IMR-90 (cell line): ENCODE measurements at regions not wholly inside any gene's neighbourhood (a gene's known extent, or its start where the extent isn't known, plus 50 kb on each side); places are given as distances from the start of the nearest gene placed in this dataset.

Experiments used
- ATAC-seq: fragments of 200-7000 bp; cut with Tn5 transposase; 2 replicates; pipeline ENCODE4 v1.9.1; 2020; ENCODE audit warnings: low read depth, mild to moderate bottlenecking, moderate library complexity
- BruUV-seq: library from RNA; stranded (reverse); fragments of 400-500 nt; replicated peaks from 2 replicates; lab custom pipeline; 2021; lab: Mats Ljungman, UMichigan
- CTCF ChIA-PET: fragments of 300-600 bp; formaldehyde crosslinking; extraction: SDS; loops from one replicate; lab custom pipeline; 2021; ENCODE audit warnings: antibody characterized with exemption; lab: Yijun Ruan, JAX
- POLR2A ChIA-PET: fragments of 300-600 bp; sonication (Branson Sonifier 250); formaldehyde crosslinking; loops from one replicate; lab custom pipeline; 2022; ENCODE audit warnings: antibody characterized with exemption; ENCODE audit not compliant: unreplicated experiment; lab: Charles Lee
- DNase-seq: peaks from one replicate; pipeline ENCODE4 v3.0.0; 2013
- H2AFZ ChIP-seq: replicated peaks from 2 replicates; pipeline ENCODE3; 2013; ENCODE audit warnings: low read length, mild to moderate bottlenecking; ENCODE audit not compliant: poor library complexity
- H2AK5ac ChIP-seq: 2 replicates; pipeline ENCODE4 v1.6.1; 2013; ENCODE audit warnings: low read depth, low read length, inconsistent platforms
- H2AK9ac ChIP-seq: replicated peaks from 2 replicates; pipeline ENCODE3; 2013; ENCODE audit warnings: mild to moderate bottlenecking, low read depth, low read length, moderate library complexity; ENCODE audit not compliant: poor library complexity
- H2BK120ac ChIP-seq: 2 replicates; pipeline ENCODE4 v1.6.1; 2013; ENCODE audit warnings: low read depth, low read length, inconsistent platforms
- H2BK15ac ChIP-seq: 3 replicates; pipeline ENCODE4 v1.6.1; 2013; ENCODE audit warnings: low read depth, low read length, inconsistent platforms
- H2BK20ac ChIP-seq: 2 replicates; pipeline ENCODE4 v1.6.1; 2013; ENCODE audit warnings: low read depth, mild to moderate bottlenecking, inconsistent platforms, low read length, moderate library complexity
- H2BK5ac ChIP-seq: 2 replicates; pipeline ENCODE4 v1.6.1; 2013; ENCODE audit warnings: mild to moderate bottlenecking, low read depth, low read length, inconsistent platforms; ENCODE audit not compliant: poor library complexity, severe bottlenecking
- H3K14ac ChIP-seq: replicated peaks from 2 replicates; pipeline ENCODE4 v1.6.1; 2013; ENCODE audit warnings: low read depth, low read length, inconsistent platforms
- H3K18ac ChIP-seq: 2 replicates; pipeline ENCODE4 v1.6.1; 2013; ENCODE audit warnings: low read depth, low read length, control low read depth
- H3K23ac ChIP-seq: 2 replicates; pipeline ENCODE4 v1.6.1; 2013; ENCODE audit warnings: low read depth, low read length, inconsistent platforms
- H3K27ac ChIP-seq: 2 replicates; pipeline ENCODE4 v1.5.1; 2013; ENCODE audit warnings: mild to moderate bottlenecking, control low read depth, low read length; ENCODE audit not compliant: insufficient read depth
- H3K27me3 ChIP-seq: 2 replicates; pipeline ENCODE4 v1.6.1; 2013; ENCODE audit warnings: low read length; ENCODE audit not compliant: control insufficient read depth, insufficient read depth
- H3K36me3 ChIP-seq: 2 replicates; pipeline ENCODE4 v1.6.1; 2013; ENCODE audit warnings: low read length, mixed read lengths; ENCODE audit not compliant: control insufficient read depth, insufficient read depth
- H3K4ac ChIP-seq: 2 replicates; pipeline ENCODE4 v1.6.1; 2013; ENCODE audit warnings: low read depth, low read length, inconsistent platforms
- H3K4me1 ChIP-seq: 2 replicates; pipeline ENCODE4 v1.6.1; 2013; ENCODE audit warnings: low read length, mixed read lengths; ENCODE audit not compliant: control insufficient read depth, insufficient read depth
- H3K4me2 ChIP-seq: 2 replicates; pipeline ENCODE4 v1.6.1; 2013; ENCODE audit warnings: low read depth, mild to moderate bottlenecking, control low read depth, low read length, moderate library complexity
- H3K4me3 ChIP-seq: 2 replicates; pipeline ENCODE4 v1.5.1; 2013; ENCODE audit warnings: low read depth, mild to moderate bottlenecking, control low read depth, low read length, moderate library complexity; ENCODE audit not compliant: insufficient read depth
- H3K56ac ChIP-seq: 2 replicates; pipeline ENCODE4 v1.6.1; 2013; ENCODE audit warnings: low read length, inconsistent platforms; ENCODE audit not compliant: insufficient read depth; ENCODE audit errors: extremely low read depth
- H3K79me1 ChIP-seq, 2 experiments: 2 replicates each; pipeline ENCODE4 v1.6.1; 2013; ENCODE audit warnings: low read length in 2 of 2, inconsistent platforms in 1 of 2, low read depth in 1 of 2
- H3K9ac ChIP-seq: 2 replicates; pipeline ENCODE4 v1.6.1; 2013; ENCODE audit warnings: low read depth, low read length, control low read depth
- H3K9me1 ChIP-seq: 2 replicates; pipeline ENCODE4 v1.6.1; 2013; ENCODE audit warnings: low read length, inconsistent platforms; ENCODE audit not compliant: insufficient read depth
- H3K9me3 ChIP-seq: 2 replicates; pipeline ENCODE4 v1.6.1; 2013; ENCODE audit warnings: low read length; ENCODE audit not compliant: control insufficient read depth, insufficient read depth
- H4K20me1 ChIP-seq: 2 replicates; pipeline ENCODE4 v1.6.1; 2013; ENCODE audit warnings: low read length, inconsistent platforms; ENCODE audit not compliant: insufficient read depth
- H4K5ac ChIP-seq: 2 replicates; pipeline ENCODE4 v1.6.1; 2013; ENCODE audit warnings: mild to moderate bottlenecking, low read depth, low read length, control low read depth
- H4K8ac ChIP-seq, 2 experiments: 2 replicates each; pipeline ENCODE4 v1.6.1; 2013; ENCODE audit warnings: low read depth in 2 of 2, low read length in 2 of 2, control low read depth in 1 of 2, inconsistent platforms in 1 of 2
- H4K91ac ChIP-seq: 2 replicates; pipeline ENCODE4 v1.6.1; 2013; ENCODE audit warnings: low read depth, low read length, inconsistent platforms; ENCODE audit not compliant: insufficient read depth
- CEBPB ChIP-seq: IDR thresholded peaks from 2 replicates; pipeline ENCODE4 v1.6.1; 2012; ENCODE audit warnings: low read depth, low read length, improper control_type of control experiment
- MXI1 ChIP-seq: IDR thresholded peaks from 2 replicates; pipeline ENCODE4 v1.6.1; 2012; ENCODE audit warnings: low read depth, mild to moderate bottlenecking, low read length, moderate library complexity, borderline replicate concordance
- POLR2A ChIP-seq: IDR thresholded peaks from 2 replicates; pipeline ENCODE4 v1.6.1; 2012; ENCODE audit warnings: mild to moderate bottlenecking, low read depth, low read length
- RAD21 ChIP-seq: IDR thresholded peaks from 2 replicates; pipeline ENCODE4 v1.6.1; 2012; ENCODE audit warnings: low read length, improper control_type of control experiment
- WGBS, 2 experiments: methylation state at CpG; one replicate each; pipeline versions ENCODE4 v1.1.5 to v1.1.7; 2013; ENCODE audit warnings: missing lambda C conversion rate in 2 of 2; ENCODE audit not compliant: insufficient read length in 1 of 2; ENCODE audit errors: extremely low coverage in 2 of 2; 5-methylcytosine and 5-hydroxymethylcytosine counted together
- dilution Hi-C: fragments of 300-500 bp; cut with HindIII; formaldehyde crosslinking; loops from one replicate; pipeline ENCODE4 v1.14.3; 2018; ENCODE audit warnings: low sequenced_read_pairs; ENCODE audit not compliant: unreplicated experiment
- in situ Hi-C: fragments of 300-500 bp; cut with MboI; formaldehyde crosslinking; loops from 3 replicates; pipeline ENCODE4 v1.14.3; 2019; ENCODE audit warnings: low sequenced_read_pairs, inconsistent platforms, mixed read lengths
- intact Hi-C: fragments of 100-400 bp; cut with micrococcal nuclease; formaldehyde crosslinking; loops from 2 replicates; pipeline ENCODE4 v1.10.0; 2022

DNA sequence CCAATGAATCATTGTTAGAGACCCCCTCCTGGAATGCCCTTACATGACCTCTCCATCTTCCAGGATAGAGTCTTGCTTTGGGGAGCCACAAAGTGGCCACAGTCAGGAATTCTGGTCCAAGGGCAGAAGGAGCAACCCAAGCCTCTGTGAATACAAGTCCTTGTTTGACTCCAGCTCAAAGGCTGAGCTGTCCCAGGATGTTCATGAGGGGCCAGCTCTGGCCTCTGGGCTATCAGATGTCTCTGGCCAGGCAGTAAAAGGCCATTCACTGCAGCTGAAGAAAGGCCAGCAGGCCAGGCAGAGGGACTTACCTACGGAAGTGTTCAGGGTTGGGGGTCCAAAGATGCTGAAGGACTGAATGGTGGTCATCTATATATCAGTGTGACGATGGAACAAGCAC, 98.3 kb upstream of the IPO9 start:
- no peak overlapping the region for H2BK20ac ChIP-seq
- H3K4ac ChIP-seq = no peak overlapping the region
- H3K79me1 ChIP-seq = peaks cover 65 to 90% of the 10 kb centered on the region in 2 experiments
- peaks cover 82% of the 10 kb centered on the region for H4K20me1 ChIP-seq
- dilution Hi-C loops = no loop called here
- H3K9me3 ChIP-seq = no peaks in the 10 kb centered on the region
- in situ Hi-C loops = no loop called here
- BruUV-seq = no TSS peak
- TF ChIP-seq POLR2A = no peak
- no peak for TF ChIP-seq RAD21
- TF ChIP-seq CEBPB = no peak
- no peak for TF ChIP-seq MXI1
- ChIA-PET CTCF (no interaction called here), POLR2A (no interaction called here)
- no peak overlapping the region for H3K56ac ChIP-seq
- 0 out of 2 replicates have a peak overlapping the region, but pooled peaks have one; percentile 0 for H3K18ac ChIP-seq
- no peak overlapping the region for H3K4me2 ChIP-seq
- H2AFZ ChIP-seq = no peak overlapping the region
- H4K5ac ChIP-seq = no peak overlapping the region
- DNase-seq (no peak), ATAC-seq (no peak)
- H3K4me1 ChIP-seq = peaks cover 29% of the 10 kb centered on the region
- intact Hi-C loops = no loop called here
- H3K9me1 ChIP-seq = peaks cover 41% of the 10 kb centered on the region
- H3K27ac ChIP-seq = no peak overlapping the region
- H2BK15ac ChIP-seq = no peak overlapping the region
- H2AK9ac ChIP-seq = peak overlapping the region; percentile 13
- peak overlapping the region; percentile 19; the same call in 1 of the 2 replicates for H4K91ac ChIP-seq
- peak overlapping the region; percentile 2 to 11; a peak in 1 of 4 replicates for H4K8ac ChIP-seq
- H3K4me3 ChIP-seq = no peak overlapping the region
- H3K14ac ChIP-seq = peak overlapping the region; percentile 17
- no peak overlapping the region for H2BK120ac ChIP-seq
- H2AK5ac ChIP-seq = peak overlapping the region; percentile 58
- no peak overlapping the region for H2BK5ac ChIP-seq
- H3K23ac ChIP-seq = no peak overlapping the region
- no peaks in the 10 kb centered on the region for H3K27me3 ChIP-seq
- H3K36me3 ChIP-seq = peaks cover 5% of the 10 kb centered on the region
- H3K9ac ChIP-seq = no peak overlapping the region
- 84% methylated on average over 2 of the region's 2 CpGs; no CpG with 5 or more reads in 1 of the 2 experiments for WGBS, 2 experiments
